OCI-LY7 (cell line): ENCODE measurements at regions not wholly inside any gene's neighbourhood (a gene's known extent, or its start where the extent isn't known, plus 50 kb on each side); places are given as distances from the start of the nearest gene placed in this dataset.

Experiments
- BruUV-seq: library from RNA; stranded (reverse); fragments of 400-500 nt; replicated peaks from 2 replicates; lab custom pipeline; 2021; lab: Mats Ljungman, UMichigan
- CTCF ChIA-PET: fragments of 300-600 bp; sonication (Branson Sonifier 250); formaldehyde crosslinking; loops from one replicate; lab custom pipeline; 2022; ENCODE audit warnings: antibody characterized with exemption; ENCODE audit not compliant: unreplicated experiment; lab: Charles Lee
- POLR2A ChIA-PET: fragments of 300-600 bp; sonication (Branson Sonifier 250); formaldehyde crosslinking; loops from one replicate; lab custom pipeline; 2022; ENCODE audit warnings: antibody characterized with exemption; lab: Charles Lee
- DNase-seq: peaks from one replicate; pipeline ENCODE4 v3.0.0-alpha.2; 2015; ENCODE audit warnings: low spot score
- H2AFZ ChIP-seq: fragments of 200-600 bp; sonication (generic), shearing (Covaris generic); 2 replicates; pipeline ENCODE4 v1.6.1; 2014; ENCODE audit warnings: mild to moderate bottlenecking, antibody characterized with exemption, low read length, moderate library complexity
- H3K27ac ChIP-seq: fragments of 200-600 bp; sonication (generic); 2 replicates; pipeline ENCODE4 v1.5.1; 2014; ENCODE audit warnings: mixed run types, low read depth, mild to moderate bottlenecking, moderate library complexity, low read length, inconsistent platforms; ENCODE audit not compliant: poor library complexity, severe bottlenecking
- H3K36me3 ChIP-seq: fragments of 200-600 bp; sonication (generic); 2 replicates; pipeline ENCODE4 v1.6.1; 2014; ENCODE audit warnings: mild to moderate bottlenecking, antibody characterized with exemption, low read length, moderate library complexity, mixed read lengths; ENCODE audit not compliant: insufficient read depth
- H3K4me1 ChIP-seq: fragments of 200-600 bp; sonication (generic); 2 replicates; pipeline ENCODE4 v1.5.1; 2014; ENCODE audit warnings: mild to moderate bottlenecking, low read length; ENCODE audit not compliant: insufficient read depth, poor library complexity, severe bottlenecking
- H3K4me2 ChIP-seq: fragments of 200-600 bp; sonication (generic); 2 replicates; pipeline ENCODE4 v1.6.1; 2014; ENCODE audit warnings: mild to moderate bottlenecking, low read length
- H3K4me3 ChIP-seq: fragments of 200-600 bp; sonication (generic); 2 replicates; pipeline ENCODE4 v1.5.1; 2014; ENCODE audit warnings: mild to moderate bottlenecking, low read depth, low read length; ENCODE audit not compliant: poor library complexity, severe bottlenecking
- H3K79me2 ChIP-seq: fragments of 200-600 bp; sonication (generic); 2 replicates; pipeline ENCODE4 v1.6.1; 2016; ENCODE audit warnings: low read depth, mild to moderate bottlenecking, low read length, moderate library complexity, mixed read lengths; ENCODE audit not compliant: insufficient read depth
- H3K9me2 ChIP-seq: fragments of 200-600 bp; sonication (generic); 2 replicates; pipeline ENCODE4 v1.6.1; 2016; ENCODE audit warnings: mild to moderate bottlenecking, low read length, mixed read lengths; ENCODE audit not compliant: insufficient read depth
- H3K9me3 ChIP-seq: fragments of 200-600 bp; sonication (generic); 2 replicates; pipeline ENCODE4 v1.6.1; 2014; ENCODE audit warnings: mild to moderate bottlenecking, mixed run types, low read length, mixed read lengths
- H4K20me1 ChIP-seq: fragments of 200-600 bp; sonication (generic); 2 replicates; pipeline ENCODE4 v1.6.1; 2014; ENCODE audit warnings: mild to moderate bottlenecking, antibody characterized with exemption, low read length, moderate library complexity, mixed read lengths; ENCODE audit not compliant: insufficient read depth
- EZH2phosphoT487 ChIP-seq: fragments of 200-600 bp; sonication (generic); IDR thresholded peaks from 2 replicates; pipeline ENCODE4 v1.6.1; 2018; ENCODE audit warnings: low read depth, borderline replicate concordance, mild to moderate bottlenecking, mixed run types, antibody characterized with exemption, low read length, moderate library complexity, mixed read lengths
- intact Hi-C: fragments of 100-400 bp; cut with micrococcal nuclease; formaldehyde crosslinking; loops from one replicate; pipeline ENCODE4 v1.10.0; 2022; ENCODE audit not compliant: unreplicated experiment
- TF ChIP-seq, protein P1 (sequence below): fragments of 200-600 bp; sonication (generic); conservative IDR thresholded peaks from 2 replicates; pipeline ENCODE4 v1.5.1; 2014; ENCODE audit warnings: mild to moderate bottlenecking, antibody characterized with exemption, low read length, moderate library complexity, mixed read lengths

DNA sequence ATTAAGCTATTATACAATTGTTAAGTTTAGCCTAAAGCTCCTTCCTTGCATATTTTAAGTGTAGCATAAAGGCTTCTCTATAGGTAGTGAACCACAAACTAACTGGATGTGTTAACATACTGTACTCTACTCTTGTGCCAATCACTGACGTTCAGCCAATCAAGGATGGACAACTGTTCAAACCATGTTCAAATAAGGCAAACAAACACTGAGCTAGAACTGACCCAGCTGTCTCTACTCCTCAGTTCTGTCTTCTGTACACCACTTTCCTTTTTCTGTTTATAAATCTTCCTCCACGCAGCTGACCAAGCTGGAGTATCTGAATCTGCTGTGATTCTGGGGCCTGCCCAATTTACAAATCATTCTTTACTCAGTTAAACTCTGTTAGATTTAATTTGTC is 188.7 kb upstream of the MBL2 start:
- TF ChIP-seq EZH2phosphoT487, result no peak
- TF ChIP-seq, protein P1, sequence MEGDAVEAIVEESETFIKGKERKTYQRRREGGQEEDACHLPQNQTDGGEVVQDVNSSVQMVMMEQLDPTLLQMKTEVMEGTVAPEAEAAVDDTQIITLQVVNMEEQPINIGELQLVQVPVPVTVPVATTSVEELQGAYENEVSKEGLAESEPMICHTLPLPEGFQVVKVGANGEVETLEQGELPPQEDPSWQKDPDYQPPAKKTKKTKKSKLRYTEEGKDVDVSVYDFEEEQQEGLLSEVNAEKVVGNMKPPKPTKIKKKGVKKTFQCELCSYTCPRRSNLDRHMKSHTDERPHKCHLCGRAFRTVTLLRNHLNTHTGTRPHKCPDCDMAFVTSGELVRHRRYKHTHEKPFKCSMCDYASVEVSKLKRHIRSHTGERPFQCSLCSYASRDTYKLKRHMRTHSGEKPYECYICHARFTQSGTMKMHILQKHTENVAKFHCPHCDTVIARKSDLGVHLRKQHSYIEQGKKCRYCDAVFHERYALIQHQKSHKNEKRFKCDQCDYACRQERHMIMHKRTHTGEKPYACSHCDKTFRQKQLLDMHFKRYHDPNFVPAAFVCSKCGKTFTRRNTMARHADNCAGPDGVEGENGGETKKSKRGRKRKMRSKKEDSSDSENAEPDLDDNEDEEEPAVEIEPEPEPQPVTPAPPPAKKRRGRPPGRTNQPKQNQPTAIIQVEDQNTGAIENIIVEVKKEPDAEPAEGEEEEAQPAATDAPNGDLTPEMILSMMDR, result no peak
- Histone ChIP-seq H3K4me3 (no peak overlapping the region), H3K4me2 (no peak overlapping the region), H3K36me3 (no peaks in the 10 kb centered on the region), H3K9me3 (no peaks in the 10 kb centered on the region), H4K20me1 (no peaks in the 10 kb centered on the region), H3K4me1 (peaks cover 13% of the 10 kb centered on the region), H3K27ac (no peak overlapping the region), H3K79me2 (no peaks in the 10 kb centered on the region), H2AFZ (no peak overlapping the region), H3K9me2 (no peaks in the 10 kb centered on the region)
- no peak for DNase-seq
- ChIA-PET CTCF (no interaction called here), POLR2A (interaction anchor here (0.6 to 1.2 kb wide), 4 partner anchors 9 to 834 kb away, joined by 3 to 4 read pairs (median 3); no protein-coding TSS in a partner anchor)
- intact Hi-C loops, result no loop called here
- no TSS peak for BruUV-seq

DNA sequence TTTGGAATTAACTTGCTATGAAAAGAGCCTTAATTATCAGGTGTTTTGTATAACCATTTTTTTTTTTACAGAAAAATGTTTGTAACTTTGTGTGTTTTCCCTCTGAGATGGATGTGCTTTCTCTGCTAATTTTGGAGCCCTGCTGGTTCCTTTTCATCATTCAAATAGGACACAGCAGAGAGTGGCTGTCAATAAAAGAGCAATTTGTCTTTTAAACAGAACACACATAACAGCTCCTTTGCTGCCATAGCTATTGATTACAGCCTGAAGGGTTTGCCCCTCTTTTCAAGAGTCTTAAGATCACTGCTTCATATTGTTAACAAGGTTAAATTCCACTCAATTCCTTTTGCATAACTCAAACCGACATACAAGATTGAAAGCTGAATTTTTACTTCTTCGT is 187.2 kb upstream of the MBL2 start:
- intact Hi-C loops, result loop anchor here (10.0 kb wide), 1 partner anchor 145 kb away; no protein-coding TSS in a partner anchor
- no peak for TF ChIP-seq EZH2phosphoT487
- Histone ChIP-seq H3K9me3 (no peaks in the 10 kb centered on the region), H3K4me3 (no peak overlapping the region), H3K27ac (no peak overlapping the region), H3K9me2 (no peaks in the 10 kb centered on the region), H3K79me2 (no peaks in the 10 kb centered on the region), H2AFZ (no peak overlapping the region), H4K20me1 (no peaks in the 10 kb centered on the region), H3K36me3 (no peaks in the 10 kb centered on the region), H3K4me1 (no peaks in the 10 kb centered on the region), H3K4me2 (no peak overlapping the region)
- DNase-seq, result no peak
- POLR2A ChIA-PET, result interaction anchor here (0.5 to 1.5 kb wide), 4 partner anchors 10 to 1497 kb away, joined by 3 read pairs; no protein-coding TSS in a partner anchor
- BruUV-seq, result no TSS peak
- CTCF ChIA-PET, result no interaction called here

DNA sequence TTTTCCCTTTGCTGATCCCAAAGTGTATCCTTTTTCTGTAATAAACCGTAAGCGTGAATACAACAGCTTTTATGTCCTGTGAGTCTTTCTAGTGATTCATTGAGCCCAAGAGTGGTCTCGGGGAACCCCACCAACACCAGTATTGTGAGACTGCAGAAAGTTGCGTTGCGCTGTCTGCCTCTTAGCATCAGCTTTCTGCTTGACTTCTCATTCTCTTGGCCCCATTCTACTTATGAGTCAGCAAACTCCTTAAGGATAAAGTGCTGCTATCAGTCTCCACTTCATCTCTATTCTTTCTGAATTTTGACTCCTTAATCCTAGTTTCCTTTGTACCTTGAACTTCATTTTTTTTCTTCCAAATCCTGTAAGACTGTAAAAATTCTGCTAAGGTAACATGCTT is 184.3 kb upstream of the MBL2 start:
- intact Hi-C loops, result loop anchor here (10.0 kb wide), 1 partner anchor 142 kb away; no protein-coding TSS in a partner anchor
- Histone ChIP-seq H3K27ac (no peak overlapping the region), H3K4me1 (no peaks in the 10 kb centered on the region), H3K79me2 (no peaks in the 10 kb centered on the region), H3K36me3 (no peaks in the 10 kb centered on the region), H4K20me1 (no peaks in the 10 kb centered on the region), H2AFZ (no peak overlapping the region), H3K9me3 (no peaks in the 10 kb centered on the region), H3K4me2 (no peak overlapping the region), H3K9me2 (no peaks in the 10 kb centered on the region), H3K4me3 (no peak overlapping the region)
- ChIA-PET CTCF (no interaction called here), POLR2A (interaction anchor here (1.0 to 1.7 kb wide), 2 partner anchors 10 to 11 kb away, joined by 3 to 5 read pairs; no protein-coding TSS in a partner anchor)
- no peak for DNase-seq
- no TSS peak for BruUV-seq
- TF ChIP-seq, protein P1, result no peak
- TF ChIP-seq EZH2phosphoT487, result no peak
